ENCODE measurements at regions not wholly inside any gene's neighbourhood (a gene's known extent, or its start where the extent isn't known, plus 50 kb on each side); places are given as distances from the start of the nearest gene placed in this dataset.

GRCh38 chr11:115745610-115746512, 241.6 kb upstream of the CADM1 start:
- intact Hi-C loops (cut with DNase I) = no loop called here
- DNase-seq (peak in 1 of 4 donors; percentile 15), ATAC-seq (no peak)
- Histone ChIP-seq H3K27me3 (no peaks in the 10 kb centered on the region), H3K4me3 (no peak overlapping the region), H3K27ac (no peak overlapping the region), H3K36me3 (replicated peaks in 1 of 2; ENCODE audit: insufficient read depth in 1 of 2, low read depth in 2 of 2) (no peaks in the 10 kb centered on the region), H3K9me3 (no peaks in the 10 kb centered on the region), H3K4me1 (no peaks in the 10 kb centered on the region)
- TF ChIP-seq POLR2A (IDR thresholded peaks at IDR 0.05) = no peak
- no peak for TF ChIP-seq CTCF (IDR thresholded peaks at IDR 0.05)
- WGBS, 2 donors = 61 to 72% methylated on average over 22 of the region's 22 CpGs

GRCh38 chr11:115745066-115745465, 240.9 kb upstream of the CADM1 start:
- no peaks in the 10 kb centered on the region for H3K4me1 ChIP-seq
- H3K4me3 ChIP-seq = no peak overlapping the region
- TF ChIP-seq CTCF (IDR thresholded peaks at IDR 0.05) (no peak), POLR2A (IDR thresholded peaks at IDR 0.05) (no peak)
- ATAC-seq (no peak), DNase-seq (no peak)
- H3K27me3 ChIP-seq = no peaks in the 10 kb centered on the region
- no peaks in the 10 kb centered on the region for H3K9me3 ChIP-seq
- no peaks in the 10 kb centered on the region for H3K36me3 ChIP-seq (replicated peaks in 1 of 2; ENCODE audit: insufficient read depth in 1 of 2, low read depth in 2 of 2)
- 54 to 78% methylated on average over 7 of the region's 7 CpGs for WGBS, 2 donors
- no peak overlapping the region for H3K27ac ChIP-seq
- intact Hi-C loops (cut with DNase I) = no loop called here

GRCh38 chr11:115743719-115744118, 239.5 kb upstream of the CADM1 start:
- Histone ChIP-seq H3K27me3 (no peaks in the 10 kb centered on the region), H3K9me3 (no peaks in the 10 kb centered on the region), H3K36me3 (replicated peaks in 1 of 2; ENCODE audit: insufficient read depth in 1 of 2, low read depth in 2 of 2) (no peaks in the 10 kb centered on the region), H3K4me1 (no peaks in the 10 kb centered on the region), H3K27ac (no peak overlapping the region), H3K4me3 (no peak overlapping the region)
- 69 to 72% methylated on average over 9 of the region's 9 CpGs for whole genome bisulfite sequencing, 2 donors
- intact Hi-C loops (cut with DNase I) = no loop called here
- TF ChIP-seq POLR2A (IDR thresholded peaks at IDR 0.05) (no peak), CTCF (IDR thresholded peaks at IDR 0.05) (no peak)
- ATAC-seq = no peak
- DNase-seq = no peak

GRCh38 chr11:115741376-115742107, 237.3 kb upstream of the CADM1 start:
- Histone ChIP-seq H3K4me1 (no peaks in the 10 kb centered on the region), H3K4me3 (no peak overlapping the region), H3K27ac (no peak overlapping the region), H3K9me3 (no peaks in the 10 kb centered on the region), H3K36me3 (replicated peaks in 1 of 2; ENCODE audit: insufficient read depth in 1 of 2, low read depth in 2 of 2) (no peaks in the 10 kb centered on the region), H3K27me3 (no peaks in the 10 kb centered on the region)
- 81% methylated on average over 17 of the region's 17 CpGs for WGBS, 2 donors
- DNase-seq = no peak
- intact Hi-C loops (cut with DNase I) = no loop called here
- TF ChIP-seq CTCF (IDR thresholded peaks at IDR 0.05) (no peak), POLR2A (IDR thresholded peaks at IDR 0.05) (no peak)
- ATAC-seq = no peak
